ENCODE measurements at regions not wholly inside any gene's neighbourhood (a gene's known extent, or its start where the extent isn't known, plus 50 kb on each side); places are given as distances from the start of the nearest gene placed in this dataset.

DNA sequence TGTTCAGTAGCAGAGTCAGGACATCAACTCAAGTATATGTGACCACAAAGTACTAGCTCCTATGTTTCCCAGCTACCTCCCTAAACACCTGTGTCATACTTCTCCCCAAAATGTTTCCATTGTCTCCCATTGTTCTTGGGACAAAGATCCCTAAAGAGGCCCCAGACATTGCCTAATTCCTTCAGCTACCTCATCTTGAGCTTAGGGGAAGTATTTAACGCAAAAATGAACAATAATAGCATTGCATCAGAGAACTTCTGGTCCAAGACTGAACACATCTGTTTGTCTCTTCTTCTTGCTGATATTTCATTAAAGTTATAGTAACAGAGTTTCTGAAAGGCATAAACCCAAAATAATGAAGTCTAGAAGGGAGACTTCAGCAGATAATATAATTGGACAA, 430.8 kb downstream of the MTRR start:
- TF ChIP-seq, protein P1, sequence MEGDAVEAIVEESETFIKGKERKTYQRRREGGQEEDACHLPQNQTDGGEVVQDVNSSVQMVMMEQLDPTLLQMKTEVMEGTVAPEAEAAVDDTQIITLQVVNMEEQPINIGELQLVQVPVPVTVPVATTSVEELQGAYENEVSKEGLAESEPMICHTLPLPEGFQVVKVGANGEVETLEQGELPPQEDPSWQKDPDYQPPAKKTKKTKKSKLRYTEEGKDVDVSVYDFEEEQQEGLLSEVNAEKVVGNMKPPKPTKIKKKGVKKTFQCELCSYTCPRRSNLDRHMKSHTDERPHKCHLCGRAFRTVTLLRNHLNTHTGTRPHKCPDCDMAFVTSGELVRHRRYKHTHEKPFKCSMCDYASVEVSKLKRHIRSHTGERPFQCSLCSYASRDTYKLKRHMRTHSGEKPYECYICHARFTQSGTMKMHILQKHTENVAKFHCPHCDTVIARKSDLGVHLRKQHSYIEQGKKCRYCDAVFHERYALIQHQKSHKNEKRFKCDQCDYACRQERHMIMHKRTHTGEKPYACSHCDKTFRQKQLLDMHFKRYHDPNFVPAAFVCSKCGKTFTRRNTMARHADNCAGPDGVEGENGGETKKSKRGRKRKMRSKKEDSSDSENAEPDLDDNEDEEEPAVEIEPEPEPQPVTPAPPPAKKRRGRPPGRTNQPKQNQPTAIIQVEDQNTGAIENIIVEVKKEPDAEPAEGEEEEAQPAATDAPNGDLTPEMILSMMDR (IDR thresholded peaks at IDR 0.05; ENCODE audit: low read depth, low read length) = no peak
- no peak for TF ChIP-seq POLR2A (IDR thresholded peaks at IDR 0.05; ENCODE audit: extremely low read depth, insufficient read length)
- TF ChIP-seq, protein P2, sequence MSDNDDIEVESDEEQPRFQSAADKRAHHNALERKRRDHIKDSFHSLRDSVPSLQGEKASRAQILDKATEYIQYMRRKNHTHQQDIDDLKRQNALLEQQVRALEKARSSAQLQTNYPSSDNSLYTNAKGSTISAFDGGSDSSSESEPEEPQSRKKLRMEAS (IDR thresholded peaks at IDR 0.05; ENCODE audit: low read depth, low read length) = no peak
